HG03575 (cell line): ENCODE measurements at regions not wholly inside any gene's neighbourhood (a gene's known extent, or its start where the extent isn't known, plus 50 kb on each side); places are given as distances from the start of the nearest gene placed in this dataset.

Experiments
- ATAC-seq: cut with Tn5 transposase; IDR thresholded peaks from one replicate; pipeline ENCODE4 v1.9.1; 2021; ENCODE audit not compliant: unreplicated experiment, insufficient number of reproducible peaks, low FRiP score; ENCODE audit errors: extremely low read depth

DNA sequence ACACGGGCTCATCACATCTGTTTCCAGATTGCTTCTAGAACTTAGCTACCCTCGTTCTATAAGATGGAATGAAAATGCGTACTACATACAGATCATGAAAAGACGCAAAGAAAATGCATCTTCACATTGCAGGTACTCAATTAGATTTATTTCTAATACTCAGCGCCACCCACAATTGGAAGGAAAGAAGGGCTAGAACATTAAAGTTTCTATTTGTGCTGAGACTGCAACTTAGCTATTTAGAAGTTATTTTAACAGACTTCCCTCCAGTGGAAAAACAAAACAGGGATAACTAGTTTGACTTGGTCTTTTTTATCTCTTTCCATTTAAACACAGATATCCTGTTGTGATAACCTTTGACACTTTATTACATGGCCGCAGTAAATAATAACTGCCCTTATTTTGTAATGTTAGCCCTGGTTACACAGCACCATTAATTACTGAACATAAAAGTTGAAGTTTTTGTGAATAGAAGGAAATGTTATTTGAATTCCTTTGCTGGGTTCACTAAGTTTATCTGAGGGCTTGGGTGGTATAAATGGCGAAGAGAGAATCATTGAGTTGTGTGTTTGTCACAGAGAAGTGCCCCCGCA lies 86.9 kb upstream of the SLC25A26 start:
- ATAC-seq, result no peak

DNA sequence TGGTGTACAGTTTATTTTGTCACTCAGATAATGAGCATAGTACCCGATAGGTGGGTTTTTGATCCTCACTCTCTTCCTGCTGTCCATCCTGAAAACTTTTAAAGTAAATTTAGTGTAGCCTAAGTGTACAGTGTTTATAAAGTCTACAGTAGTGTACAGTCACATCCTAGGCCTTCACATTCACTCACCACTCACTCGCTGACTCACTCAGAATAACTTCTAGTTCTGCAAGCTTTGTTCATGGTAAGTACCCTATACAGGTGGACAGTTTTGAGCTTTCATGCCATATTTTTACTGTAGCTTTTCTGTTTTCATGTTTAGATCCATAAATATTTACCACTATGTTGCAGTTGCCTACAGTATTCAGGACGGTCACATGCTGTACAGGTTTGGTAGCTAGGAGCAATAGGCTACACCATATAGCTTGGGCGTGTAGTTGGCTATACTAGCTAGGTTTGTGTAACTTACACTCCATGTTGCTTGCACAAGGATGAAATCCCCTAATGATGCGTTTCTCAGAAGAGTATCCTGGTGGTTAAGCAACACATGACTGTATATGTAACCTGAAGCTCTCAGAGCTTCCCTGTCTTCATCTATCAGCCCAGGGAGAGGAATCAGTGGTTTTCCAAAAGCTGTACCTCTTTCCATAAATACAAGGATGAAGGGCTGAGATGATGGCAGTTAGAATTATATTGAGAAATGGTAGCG lies 87.6 kb upstream of the SLC25A26 start:
- ATAC-seq, result no peak

DNA sequence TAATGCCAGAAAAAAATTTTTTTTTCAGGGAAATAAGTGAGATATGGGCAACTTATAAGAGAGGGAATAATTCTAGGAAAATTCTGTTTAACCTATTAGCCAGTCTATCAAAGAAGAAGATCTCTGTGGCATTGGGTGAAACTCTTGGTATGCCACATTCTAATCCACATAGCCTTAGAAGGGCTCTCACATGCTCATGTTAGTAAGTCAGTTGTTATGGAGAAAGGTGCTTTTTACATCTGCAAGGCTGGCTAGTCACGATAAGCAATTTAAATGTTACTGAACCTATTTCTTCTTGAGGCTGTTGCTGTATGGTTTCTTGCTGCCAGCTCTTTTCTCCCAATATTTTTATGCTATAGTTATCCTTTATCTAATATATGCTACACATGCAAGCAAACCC lies 89.9 kb upstream of the MAGI1 start:
- no peak for ATAC-seq

DNA sequence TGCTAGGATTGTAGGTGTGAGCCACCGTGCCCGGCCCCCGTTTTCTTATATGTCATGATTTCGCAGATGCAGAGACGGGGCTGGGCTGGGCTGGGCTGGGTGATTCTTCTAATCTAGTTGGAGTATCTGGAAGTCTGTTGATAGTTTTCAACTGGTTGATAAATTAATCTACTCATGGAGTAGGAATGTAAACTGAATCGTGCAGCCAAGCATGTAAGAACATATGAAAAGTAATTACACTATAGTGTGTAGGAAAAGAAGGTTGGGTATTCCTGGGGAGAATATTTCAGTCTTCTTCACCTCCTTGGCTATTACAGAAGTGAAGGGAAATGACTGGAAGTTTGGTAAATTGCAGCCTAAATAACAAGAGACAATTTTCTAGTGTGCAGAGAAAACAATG lies 82.6 kb upstream of the MAGI1 start:
- ATAC-seq, result no peak

DNA sequence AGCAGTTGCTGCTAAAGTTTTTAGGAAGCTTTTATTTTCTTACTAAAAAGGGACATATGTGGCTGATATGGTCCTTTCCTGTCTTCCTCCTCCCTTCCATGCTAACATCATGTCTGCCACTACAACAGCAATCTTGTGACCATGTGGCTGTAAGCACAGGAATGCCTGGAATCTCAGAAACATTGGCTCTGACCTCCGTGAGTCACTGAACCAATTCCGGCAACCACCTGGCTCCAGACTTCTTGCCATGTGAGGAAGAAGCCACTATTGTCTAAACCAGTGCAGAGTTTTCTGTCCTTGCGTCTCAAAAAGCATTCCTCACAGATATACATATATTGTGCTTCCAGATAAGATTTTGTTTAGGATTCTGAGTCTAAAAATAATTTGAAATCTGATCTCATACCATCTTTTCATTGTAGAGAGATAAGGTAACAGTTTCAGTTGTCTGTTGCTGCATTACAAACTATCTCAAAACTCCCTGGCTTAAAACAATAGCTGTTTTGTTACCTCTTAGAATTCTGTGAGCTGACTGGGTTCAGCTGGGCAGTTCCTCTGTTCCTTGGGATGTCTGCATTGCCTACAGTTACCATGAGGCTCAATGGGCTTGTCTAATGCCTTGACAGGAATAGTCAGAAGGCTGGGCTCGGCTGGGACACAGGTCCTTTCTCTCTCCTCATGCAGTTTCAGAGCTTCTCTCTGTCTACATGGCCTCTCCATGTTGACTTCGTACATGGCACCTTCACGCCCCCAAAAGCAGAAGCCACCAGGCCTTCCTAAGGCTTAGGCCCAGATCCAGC lies 77.3 kb upstream of the MAGI1 start:
- ATAC-seq, result no peak

DNA sequence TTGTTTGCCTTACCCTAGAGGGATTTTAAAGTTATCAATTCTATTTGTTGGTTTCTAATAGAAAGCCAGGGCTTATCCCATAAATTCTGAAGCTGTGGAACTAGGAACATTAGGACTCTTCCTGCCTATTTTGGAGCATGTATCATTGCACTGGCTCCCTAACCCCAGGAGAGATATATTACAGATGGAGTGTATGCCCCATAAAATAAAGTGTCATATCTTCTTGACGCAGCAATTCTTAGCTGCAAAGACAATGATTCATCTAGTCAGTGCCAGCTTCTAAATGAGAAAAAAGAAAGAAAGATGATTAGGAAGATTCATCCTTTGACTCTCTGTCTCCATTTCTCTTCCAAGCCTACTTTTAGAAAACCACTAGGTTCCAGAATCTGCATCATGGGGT lies 74.8 kb upstream of the MAGI1 start:
- ATAC-seq, result no peak

DNA sequence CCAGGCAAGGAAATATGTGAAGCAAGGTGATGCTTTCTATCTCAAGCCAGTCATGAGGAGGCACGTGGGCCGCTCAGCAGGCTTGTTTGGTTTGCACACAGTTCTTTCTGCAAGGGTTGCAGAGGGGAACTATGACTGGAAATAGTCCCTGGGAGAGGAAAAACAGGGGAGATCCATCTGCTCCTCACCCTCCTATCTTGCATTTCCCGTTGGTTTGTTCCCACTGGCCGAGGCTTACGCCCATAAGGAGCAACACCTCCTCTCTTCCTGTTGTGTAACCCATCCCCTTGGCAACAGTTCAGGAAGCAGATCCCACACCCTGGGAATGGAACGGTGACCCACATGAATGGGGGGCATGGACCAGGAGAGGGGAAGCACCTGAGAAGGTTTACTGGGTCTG lies 72.1 kb upstream of the MAGI1 start:
- ATAC-seq, result no peak

DNA sequence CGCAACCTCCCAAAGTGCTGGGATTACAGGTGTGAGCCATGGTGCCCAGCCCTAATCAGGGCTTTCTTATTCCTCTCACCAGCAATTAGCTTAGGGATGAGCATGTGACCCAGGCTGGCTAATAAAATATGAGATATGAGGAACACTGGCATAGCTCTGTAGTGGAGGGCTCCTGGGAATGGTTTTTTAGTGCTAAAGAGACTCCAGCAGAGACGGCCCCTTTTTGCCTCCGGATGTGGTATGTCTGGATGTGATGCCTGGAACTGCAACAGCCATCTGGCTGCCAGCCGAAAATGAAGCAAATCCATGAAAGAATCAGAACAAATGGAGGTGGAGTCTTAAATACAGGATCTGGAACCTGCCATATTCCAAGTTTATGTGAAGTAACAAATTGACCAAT lies 69.1 kb upstream of the MAGI1 start:
- no peak for ATAC-seq

DNA sequence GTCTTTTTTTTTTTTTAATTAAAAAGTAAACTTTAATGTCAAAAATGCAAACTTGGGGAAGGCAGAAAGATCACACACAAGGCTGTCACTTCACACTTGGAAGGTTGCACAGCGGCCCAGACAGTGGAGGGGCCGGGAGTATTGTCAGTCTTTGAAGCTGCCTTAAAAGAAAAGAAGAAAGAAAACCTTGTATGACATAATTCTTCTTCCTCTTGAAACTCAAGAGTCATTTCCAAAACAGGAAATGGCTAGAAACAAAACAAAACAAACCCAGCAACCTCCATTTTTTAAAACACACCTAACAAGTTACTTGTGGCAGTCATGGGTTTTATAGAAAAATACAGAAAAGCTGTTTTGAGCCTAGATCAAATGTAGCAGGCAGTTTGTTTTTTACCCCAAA lies 68.1 kb upstream of the MAGI1 start:
- ATAC-seq, result peak; percentile 46

DNA sequence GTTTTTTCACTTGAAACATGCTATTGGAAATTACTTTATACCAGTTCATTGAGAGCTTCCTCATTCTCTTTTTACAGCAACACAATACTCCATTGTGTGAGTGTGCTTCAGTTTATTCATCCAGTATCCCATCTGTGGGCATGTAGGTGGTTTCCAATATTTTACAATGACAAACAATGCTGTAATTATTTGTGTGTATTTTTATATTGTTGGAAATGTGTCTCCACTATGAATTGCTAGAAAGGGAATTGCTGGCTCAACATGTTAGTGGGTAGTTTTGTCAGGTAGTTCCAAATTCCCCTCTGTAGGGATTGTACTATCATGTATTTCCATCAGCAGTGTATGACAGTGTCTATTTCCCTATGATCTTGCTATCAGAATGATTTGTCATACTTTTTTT lies 65.8 kb upstream of the MAGI1 start:
- ATAC-seq, result no peak

DNA sequence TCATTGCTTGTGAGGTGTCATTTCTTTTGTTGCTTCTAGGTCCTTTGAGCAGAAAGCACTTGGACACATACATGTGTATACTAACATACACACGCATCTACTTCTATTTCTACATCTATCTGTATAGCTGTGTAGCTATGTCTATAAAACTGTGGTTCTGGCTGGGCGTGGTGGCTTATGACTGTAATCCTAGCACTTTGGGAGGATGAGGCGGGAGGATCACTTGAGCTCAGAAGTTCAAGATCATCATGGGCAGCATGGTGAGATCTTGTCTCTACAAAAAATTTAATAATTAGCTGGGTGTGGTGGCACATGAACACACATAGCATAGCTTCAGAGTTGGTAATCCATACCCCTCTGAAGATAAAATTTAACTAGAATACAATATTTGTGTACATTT lies 65.0 kb upstream of the MAGI1 start:
- ATAC-seq, result no peak

DNA sequence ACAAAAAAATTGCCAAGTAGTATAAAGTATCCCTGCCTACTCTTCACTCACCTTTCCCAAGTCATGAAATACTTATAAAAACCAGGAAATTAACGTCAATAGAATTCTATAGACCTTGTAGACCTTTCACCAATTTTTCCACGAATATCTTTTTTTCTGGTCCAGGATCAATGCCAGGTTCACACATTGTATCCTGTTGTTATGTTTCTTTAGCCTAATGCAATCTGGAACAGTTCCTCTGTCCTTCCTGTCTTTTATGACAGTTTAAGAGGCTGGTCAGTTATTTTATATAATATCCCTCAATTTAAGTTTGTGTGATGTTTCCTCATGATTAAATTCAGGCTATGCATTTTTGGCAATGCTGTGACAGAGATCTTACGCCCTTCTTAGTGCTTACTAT lies 63.2 kb upstream of the MAGI1 start:
- ATAC-seq, result no peak

DNA sequence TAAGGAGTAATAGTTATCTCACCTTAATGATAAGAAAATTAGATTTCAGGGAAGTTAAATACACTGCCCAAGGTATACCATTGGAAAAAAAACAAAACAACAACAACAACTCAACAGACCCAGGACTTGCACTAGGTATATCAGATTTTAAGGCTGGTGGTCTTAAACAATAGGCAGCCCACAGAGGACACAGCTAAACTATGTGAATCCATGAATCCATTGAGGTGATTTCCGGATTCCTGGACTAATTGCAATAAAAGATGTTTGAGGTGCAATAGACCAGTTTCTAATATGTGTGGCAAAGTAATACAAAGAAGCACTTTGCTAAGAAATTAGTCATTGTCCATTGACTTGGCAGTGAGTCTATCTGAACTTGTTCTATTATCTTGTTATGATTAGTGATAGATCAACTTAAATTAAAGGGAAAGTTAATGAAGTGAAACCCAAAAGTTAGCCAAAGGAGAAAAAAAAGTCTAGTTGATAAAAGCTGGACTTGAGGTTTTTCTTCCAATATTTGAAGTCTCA lies 60.9 kb upstream of the MAGI1 start:
- no peak for ATAC-seq

DNA sequence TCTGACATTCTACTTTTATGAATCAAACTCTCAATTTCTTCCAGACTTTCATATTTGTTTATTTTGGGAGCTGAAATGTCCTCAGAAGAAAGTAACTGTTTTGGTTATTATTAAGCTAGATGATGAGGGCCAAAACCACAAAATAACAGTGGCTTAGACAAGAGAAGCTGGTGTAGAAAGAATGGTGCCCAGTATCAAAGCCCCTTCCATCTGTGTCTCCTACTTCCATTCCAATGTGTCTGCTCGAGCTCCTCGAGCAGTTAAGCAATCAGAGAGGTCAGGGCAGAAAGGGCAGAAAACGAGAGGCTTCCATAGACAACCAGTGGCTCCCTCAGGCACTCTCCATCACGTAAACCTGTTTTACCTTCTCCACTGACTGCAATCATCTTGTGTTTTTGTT lies 59.7 kb upstream of the MAGI1 start:
- ATAC-seq, result no peak

DNA sequence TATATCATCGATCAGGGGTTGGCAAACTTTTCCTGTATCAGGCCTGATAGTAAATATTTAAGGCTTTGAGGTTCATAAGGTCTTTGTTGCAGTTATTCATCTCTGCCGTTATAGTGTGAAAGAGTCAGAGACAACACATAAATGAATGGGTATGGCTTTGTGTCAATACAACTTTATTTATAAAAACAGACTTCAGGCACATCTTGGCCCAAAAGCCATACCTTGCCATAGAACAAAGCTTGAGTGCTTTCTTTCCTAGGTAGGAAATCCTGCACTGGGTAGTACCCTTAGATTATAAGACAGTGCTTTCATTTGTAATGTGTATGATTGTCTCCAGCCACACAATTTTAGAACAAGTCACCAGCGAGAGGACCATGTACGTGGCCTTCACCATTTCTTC lies 58.9 kb upstream of the MAGI1 start:
- no peak for ATAC-seq

DNA sequence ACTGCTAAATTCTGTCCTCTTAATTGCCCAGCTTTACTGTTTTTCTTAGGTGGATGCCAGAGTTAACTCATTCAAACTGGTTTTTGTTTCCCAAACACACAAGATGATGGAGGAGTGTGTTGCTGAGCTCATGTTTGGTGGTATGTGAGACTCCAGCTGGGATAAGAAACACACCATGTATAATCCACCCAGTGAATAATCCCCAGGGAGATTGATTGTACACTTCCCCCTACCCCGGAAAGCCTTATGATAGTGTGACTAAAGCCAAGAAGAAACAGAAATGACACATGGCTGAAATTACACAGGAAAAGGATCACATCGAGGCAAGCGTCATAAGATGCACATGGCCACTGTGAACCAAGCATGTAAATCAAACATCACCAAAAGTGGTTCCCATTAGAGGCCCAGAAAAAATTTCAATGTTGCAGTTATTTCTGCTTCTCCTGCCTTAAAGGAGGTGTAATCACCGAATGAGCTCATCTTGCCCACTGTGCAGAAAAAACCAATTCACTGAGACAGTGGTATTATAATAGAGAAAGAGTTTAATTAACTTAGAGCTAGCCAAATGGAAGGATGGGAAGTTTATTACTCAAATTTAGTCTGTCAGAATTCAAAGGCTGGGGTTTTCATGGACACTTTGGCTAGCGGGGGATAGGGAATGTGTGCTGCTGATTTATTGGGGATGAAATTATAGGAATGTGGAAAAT lies 56.7 kb upstream of the MAGI1 start:
- no peak for ATAC-seq

DNA sequence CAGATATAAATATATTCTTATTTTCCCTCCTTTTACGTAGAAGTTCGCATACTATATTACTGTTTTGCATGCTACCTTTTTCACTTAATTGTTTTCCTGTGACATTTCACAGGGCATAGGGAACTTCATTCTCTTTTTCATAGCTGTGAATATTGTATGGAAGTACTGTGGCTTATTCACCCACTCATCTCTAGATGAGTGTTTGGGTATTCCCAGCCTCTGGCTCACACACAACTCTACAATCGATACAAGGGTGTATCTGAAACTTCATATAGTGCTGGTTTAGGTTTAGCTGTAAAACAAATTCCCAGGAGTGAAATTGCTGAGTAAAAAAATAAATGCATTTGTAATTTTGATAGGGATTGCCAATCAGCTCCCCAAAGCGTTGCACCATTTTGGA lies 55.3 kb upstream of the MAGI1 start:
- ATAC-seq, result no peak

DNA sequence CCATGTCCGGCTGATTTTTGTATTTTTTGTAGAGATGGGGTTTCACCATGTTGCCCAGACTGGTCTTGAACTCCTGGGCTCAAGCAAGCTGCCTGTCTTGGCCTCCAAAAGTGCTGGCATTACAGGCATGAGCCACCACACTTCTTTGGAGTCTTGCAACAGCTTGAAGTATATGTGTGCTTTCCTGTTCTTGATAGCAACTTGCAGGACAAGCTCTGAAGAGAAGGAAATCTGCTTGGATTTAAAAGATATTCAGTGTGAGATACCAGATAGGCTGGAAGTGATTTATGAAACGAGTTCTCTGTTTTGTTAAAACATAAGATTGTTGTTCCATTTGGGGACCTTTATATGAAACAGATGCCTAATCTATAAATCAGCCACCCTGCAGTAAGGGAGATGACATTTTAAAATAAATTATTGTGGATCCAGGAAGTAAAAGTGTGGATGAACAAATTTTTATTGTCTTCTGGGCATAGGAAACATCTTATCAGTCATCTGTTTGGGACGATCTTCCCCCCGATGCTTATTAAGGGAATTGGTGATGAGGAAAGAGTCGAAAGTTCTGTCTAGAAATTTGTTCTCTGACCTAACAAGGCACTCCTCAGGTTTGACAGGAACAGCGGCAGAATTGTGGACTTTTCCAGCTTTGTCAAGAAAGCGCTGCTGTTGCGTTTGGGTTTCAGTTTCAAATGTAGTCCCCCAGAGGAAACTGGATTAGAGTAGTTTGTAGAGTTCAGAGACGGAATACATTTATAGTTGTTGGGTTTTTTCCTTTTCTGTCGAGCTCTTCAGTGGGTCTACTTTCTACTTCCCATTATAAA lies 53.7 kb upstream of the MAGI1 start:
- ATAC-seq, result no peak
